K562 (cell line): ENCODE measurements at regions not wholly inside any gene's neighbourhood (a gene's known extent, or its start where the extent isn't known, plus 50 kb on each side); places are given as distances from the start of the nearest gene placed in this dataset.

ENCODE experiments used
- ATF7 ChIP-seq: fragments of 450-650 bp; IDR thresholded peaks from 2 replicates; pipeline ENCODE4 v1.7.1; 2014; ENCODE audit warnings: mild to moderate bottlenecking, moderate library complexity
- CBX3 ChIP-seq, 2 experiments: IDR thresholded peaks; 1 replicate in 1 of 2; 2 replicates in 1 of 2; pipeline ENCODE4 v1.6.1; 2012; ENCODE audit warnings: inconsistent platforms in 2 of 2, low read length in 2 of 2, borderline replicate concordance in 1 of 2, control low read depth in 1 of 2
- CHD2 ChIP-seq: IDR thresholded peaks from 2 replicates; pipeline ENCODE4 v1.6.1; 2011; ENCODE audit warnings: low read depth, low read length
- ELF4 ChIP-seq: fragments of 450-650 bp; formaldehyde crosslinking; IDR thresholded peaks from 2 replicates; pipeline ENCODE4 v1.4.0; 2022; ENCODE audit warnings: missing genetic modification characterization
- ETV1 ChIP-seq: fragments of 450-650 bp; conservative IDR thresholded peaks from 2 replicates; pipeline ENCODE4 v1.6.1; 2016; ENCODE audit warnings: missing genetic modification characterization, control low read depth, low read depth, missing compliant biosample characterization
- FOXK1 ChIP-seq: sonication (generic); formaldehyde crosslinking; IDR thresholded peaks from 2 replicates; pipeline ENCODE4 v1.8.0; 2022; ENCODE audit warnings: missing genetic modification reagents, mild to moderate bottlenecking, borderline replicate concordance
- GABPA ChIP-seq: fragments of 200-800 bp; sonication (Bioruptor generic); conservative IDR thresholded peaks from 2 replicates; pipeline ENCODE4 v1.6.1; 2016; ENCODE audit warnings: low read depth, missing genetic modification characterization, missing compliant biosample characterization
- GABPB1 ChIP-seq: sonication (generic); formaldehyde crosslinking; IDR thresholded peaks from 2 replicates; pipeline ENCODE4 v1.8.0; 2022; ENCODE audit warnings: mild to moderate bottlenecking, missing genetic modification reagents
- HIVEP1 ChIP-seq: fragments of 250-450 bp; sonication (Bioruptor Pico); IDR thresholded peaks from 2 replicates; pipeline ENCODE4 v1.4.0; 2020; ENCODE audit warnings: mild to moderate bottlenecking
- HMGN3 ChIP-seq: IDR thresholded peaks from 2 replicates; pipeline ENCODE4 v1.6.1; 2011; ENCODE audit warnings: borderline replicate concordance, low read depth, mild to moderate bottlenecking, mixed read lengths, low read length; ENCODE audit not compliant: insufficient read length; ENCODE audit errors: extremely low read depth
- HNRNPL ChIP-seq: fragments of 200-400 bp; formaldehyde crosslinking; IDR thresholded peaks from 2 replicates; pipeline ENCODE4 v1.6.1; 2017; ENCODE audit warnings: low read depth, mild to moderate bottlenecking, low read length
- HNRNPLL ChIP-seq: fragments of 200-400 bp; formaldehyde crosslinking; IDR thresholded peaks from 2 replicates; pipeline ENCODE4 v1.6.1; 2017; ENCODE audit warnings: low read length, low read depth, mild to moderate bottlenecking; ENCODE audit not compliant: poor library complexity, severe bottlenecking
- HSF4 ChIP-seq: fragments of 250-450 bp; sonication (Bioruptor Pico); IDR thresholded peaks from 2 replicates; pipeline ENCODE4 v2.1.2; 2022; ENCODE audit warnings: mild to moderate bottlenecking, moderate library complexity, borderline replicate concordance
- MLLT1 ChIP-seq, 2 experiments: fragments of 450-650 bp; IDR thresholded peaks; 2 replicates each; pipeline ENCODE4 v1.6.1; 2016
- MNT ChIP-seq, 2 experiments: fragments of 450-650 bp; conservative IDR thresholded peaks; 2 replicates each; pipeline ENCODE4 v1.6.1; 2017; ENCODE audit warnings: mild to moderate bottlenecking in 2 of 2, moderate library complexity in 2 of 2
- NCOR1 ChIP-seq: fragments of 450-650 bp; IDR thresholded peaks from 2 replicates; pipeline ENCODE4 v1.6.1; 2016; ENCODE audit warnings: mild to moderate bottlenecking, moderate library complexity
- NFE2L1 ChIP-seq: fragments of 450-650 bp; IDR thresholded peaks from 2 replicates; pipeline ENCODE4 v1.6.1; 2016; ENCODE audit warnings: missing genetic modification characterization, low read depth, mild to moderate bottlenecking, missing compliant biosample characterization, moderate library complexity, borderline replicate concordance
- NR1H2 ChIP-seq: sonication (generic); formaldehyde crosslinking; IDR thresholded peaks from 2 replicates; pipeline ENCODE4 v1.4.0; 2020; ENCODE audit warnings: mild to moderate bottlenecking, missing genetic modification reagents
- NUFIP1 ChIP-seq: fragments of 450-650 bp; IDR thresholded peaks from 2 replicates; pipeline ENCODE4 v1.6.1; 2018; ENCODE audit not compliant: partially characterized antibody
- PHB ChIP-seq: fragments of 250-450 bp; sonication (Bioruptor Pico); IDR thresholded peaks from 2 replicates; pipeline ENCODE4 v1.5.0; 2021
- RAD51 ChIP-seq: fragments of 450-650 bp; IDR thresholded peaks from 2 replicates; pipeline ENCODE4 v1.7.1; 2016; ENCODE audit warnings: low read depth, mild to moderate bottlenecking, borderline replicate concordance
- RHOXF2B ChIP-seq: fragments of 250-450 bp; sonication (Bioruptor Pico); conservative IDR thresholded peaks from 2 replicates; pipeline ENCODE4 v1.5.1; 2021
- SMC3 ChIP-seq: conservative IDR thresholded peaks from 2 replicates; pipeline ENCODE4 v1.6.1; 2011; ENCODE audit warnings: low read depth, low read length, improper control_type of control experiment; ENCODE audit not compliant: insufficient read depth
- VEZF1 ChIP-seq: fragments of 200-800 bp; sonication (Bioruptor generic); IDR thresholded peaks from 2 replicates; pipeline ENCODE4 v1.6.1; 2017; ENCODE audit warnings: missing genetic modification characterization, missing compliant biosample characterization
- ZBTB1 ChIP-seq: sonication (generic); formaldehyde crosslinking; IDR thresholded peaks from 2 replicates; pipeline ENCODE4 v1.8.1; 2023; ENCODE audit warnings: missing genetic modification reagents, low read depth, mild to moderate bottlenecking, borderline replicate concordance
- ZNF174 ChIP-seq: fragments of 250-450 bp; sonication (Bioruptor Pico); IDR thresholded peaks from 2 replicates; pipeline ENCODE4 v1.4.0; 2020; ENCODE audit warnings: mild to moderate bottlenecking
- ZNF24 ChIP-seq: fragments of 450-650 bp; IDR thresholded peaks from 2 replicates; pipeline ENCODE4 v1.6.1; 2016
- ZNF354B ChIP-seq: fragments of 250-450 bp; sonication (Bioruptor Pico); IDR thresholded peaks from 2 replicates; pipeline ENCODE4 v1.4.0; 2020
- ZNF764 ChIP-seq: fragments of 250-450 bp; sonication (Bioruptor Pico); IDR thresholded peaks from 2 replicates; pipeline ENCODE4 v1.4.0; 2020; ENCODE audit warnings: low read depth, mild to moderate bottlenecking, moderate library complexity

GRCh38 chr5:36414869-36415282, 113.2 kb upstream of the RANBP3L start (continued):
- TF ChIP-seq SMC3 (peak; percentile 41; the same call in 1 of the 2 replicates), NFE2L1 (tag) (no peak), ETV1 (tag) (no peak), HSF4 (no peak), GABPB1 (CRISPR knock-in tag) (no peak), HIVEP1 (CRISPR knock-in tag) (no peak), CHD2 (no peak), HNRNPL (no peak), ELF4 (no peak), ZNF764 (no peak), ZBTB1 (CRISPR knock-in tag) (no peak), GABPA (no peak), MNT (conservative IDR thresholded peaks at IDR 0.05) (no peak), NCOR1 (no peak), HNRNPLL (no peak), MLLT1 (IDR thresholded peaks at IDR 0.05) (no peak), NR1H2 (no peak), ZNF24 (no peak), ZNF174 (CRISPR knock-in tag) (no peak), FOXK1 (CRISPR knock-in tag) (no peak), VEZF1 (CRISPR knock-in tag) (0 out of 2 replicates have a peak, but pooled peaks have one; percentile 10), PHB (CRISPR knock-in tag) (no peak), ZNF354B (no peak), RAD51 (no peak), RHOXF2B (no peak), CBX3 (IDR thresholded peaks at IDR 0.05; ENCODE audit: borderline replicate concordance in 1 of 2, low read length in 2 of 2) (no peak), HMGN3 (no peak), NUFIP1 (no peak), ATF7 (no peak)
